HFFc6 (cell line): ENCODE measurements at regions not wholly inside any gene's neighbourhood (a gene's known extent, or its start where the extent isn't known, plus 50 kb on each side); places are given as distances from the start of the nearest gene placed in this dataset.
A peak's percentile ranks its signal among the peaks of the same experiment; 100 is the strongest.

Experiments
- DNase-seq: peaks from one replicate; pipeline ENCODE4 v3.0.0-alpha.2; 2018
- H3K27ac Mint-ChIP-seq: 2 replicates; pipeline ENCODE4 v1.8.0; 2020; ENCODE audit warnings: mild to moderate bottlenecking, mixed read lengths
- H3K27me3 Mint-ChIP-seq: 2 replicates; pipeline ENCODE4 v1.8.0; 2021; ENCODE audit warnings: mild to moderate bottlenecking, moderate library complexity, mixed read lengths; ENCODE audit not compliant: insufficient read depth
- H3K36me3 Mint-ChIP-seq: 2 replicates; pipeline ENCODE4 v1.8.0; 2021; ENCODE audit warnings: low read depth, mixed read lengths
- H3K4me1 Mint-ChIP-seq: 2 replicates; pipeline ENCODE4 v1.8.0; 2020; ENCODE audit warnings: low read depth, mixed read lengths
- H3K4me3 Mint-ChIP-seq: 2 replicates; pipeline ENCODE4 v1.8.0; 2020; ENCODE audit warnings: mild to moderate bottlenecking, moderate library complexity, mixed read lengths
- H3K9me3 Mint-ChIP-seq: 2 replicates; pipeline ENCODE4 v1.8.0; 2020; ENCODE audit warnings: mild to moderate bottlenecking, mixed read lengths
- TF ChIP-seq, protein P1 (sequence below): fragments of 200-600 bp; sonication (generic); IDR thresholded peaks from 2 replicates; pipeline ENCODE4 v1.5.0; 2021; ENCODE audit warnings: antibody characterized with exemption, mild to moderate bottlenecking

- Mint-ChIP-seq H3K36me3 (no peaks in the 10 kb centered on the region), H3K4me3 (no peak overlapping the region), H3K9me3 (no peaks in the 10 kb centered on the region), H3K27ac (no peak overlapping the region), H3K27me3 (peaks cover 4% of the 10 kb centered on the region; the same call in 1 of the 2 replicates), H3K4me1 (peaks cover 48% of the 10 kb centered on the region)
- TF ChIP-seq, protein P1, sequence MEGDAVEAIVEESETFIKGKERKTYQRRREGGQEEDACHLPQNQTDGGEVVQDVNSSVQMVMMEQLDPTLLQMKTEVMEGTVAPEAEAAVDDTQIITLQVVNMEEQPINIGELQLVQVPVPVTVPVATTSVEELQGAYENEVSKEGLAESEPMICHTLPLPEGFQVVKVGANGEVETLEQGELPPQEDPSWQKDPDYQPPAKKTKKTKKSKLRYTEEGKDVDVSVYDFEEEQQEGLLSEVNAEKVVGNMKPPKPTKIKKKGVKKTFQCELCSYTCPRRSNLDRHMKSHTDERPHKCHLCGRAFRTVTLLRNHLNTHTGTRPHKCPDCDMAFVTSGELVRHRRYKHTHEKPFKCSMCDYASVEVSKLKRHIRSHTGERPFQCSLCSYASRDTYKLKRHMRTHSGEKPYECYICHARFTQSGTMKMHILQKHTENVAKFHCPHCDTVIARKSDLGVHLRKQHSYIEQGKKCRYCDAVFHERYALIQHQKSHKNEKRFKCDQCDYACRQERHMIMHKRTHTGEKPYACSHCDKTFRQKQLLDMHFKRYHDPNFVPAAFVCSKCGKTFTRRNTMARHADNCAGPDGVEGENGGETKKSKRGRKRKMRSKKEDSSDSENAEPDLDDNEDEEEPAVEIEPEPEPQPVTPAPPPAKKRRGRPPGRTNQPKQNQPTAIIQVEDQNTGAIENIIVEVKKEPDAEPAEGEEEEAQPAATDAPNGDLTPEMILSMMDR, result no peak
- no peak for DNase-seq
Measured at GRCh38 chr1:84749427-84749826, 59.2 kb upstream of the SSX2IP start.

- Mint-ChIP-seq H3K4me1 (peaks cover 49% of the 10 kb centered on the region), H3K27ac (no peak overlapping the region), H3K36me3 (peaks cover 5% of the 10 kb centered on the region; the same call in 1 of the 2 replicates), H3K27me3 (peaks cover 4% of the 10 kb centered on the region; the same call in 1 of the 2 replicates), H3K9me3 (no peaks in the 10 kb centered on the region), H3K4me3 (no peak overlapping the region)
- no peak for DNase-seq
- TF ChIP-seq, protein P1, result no peak
Measured at GRCh38 chr1:84748364-84748763, 58.1 kb upstream of the SSX2IP start.

- peaks cover 59% of the 10 kb centered on the region for H3K4me1 Mint-ChIP-seq
- DNase-seq, result no peak
- peaks cover 17% of the 10 kb centered on the region for H3K9me3 Mint-ChIP-seq
- peaks cover 24% of the 10 kb centered on the region for H3K36me3 Mint-ChIP-seq
- H3K4me3 Mint-ChIP-seq, result no peak overlapping the region
- no peak overlapping the region for H3K27ac Mint-ChIP-seq
- H3K27me3 Mint-ChIP-seq, result no peaks in the 10 kb centered on the region
- TF ChIP-seq, protein P1, result no peak
Measured at GRCh38 chr1:84745857-84746256, 55.6 kb upstream of the SSX2IP start.

DNA sequence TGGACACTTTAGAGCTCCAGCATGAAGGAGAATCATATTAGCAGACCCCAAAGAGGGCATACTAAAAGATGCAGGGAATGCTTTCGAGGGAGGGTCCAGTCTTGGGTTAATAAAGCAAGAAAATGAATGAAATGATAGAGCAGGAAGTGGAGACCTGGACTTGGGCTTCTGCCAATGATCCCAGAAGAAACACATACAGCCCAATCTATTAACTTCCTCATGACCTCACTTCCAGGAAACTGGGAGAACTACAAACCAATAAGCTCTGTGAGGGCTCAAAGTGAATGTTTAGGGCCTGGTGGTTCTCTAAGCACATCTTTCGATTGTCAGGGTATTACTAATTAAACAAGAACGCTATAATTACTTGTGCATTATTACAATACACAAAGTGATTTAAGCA lies 53.6 kb upstream of the SSX2IP start:
- TF ChIP-seq, protein P1, result no peak
- H3K4me1 Mint-ChIP-seq, result peaks cover 39% of the 10 kb centered on the region
- no peak overlapping the region for H3K4me3 Mint-ChIP-seq
- DNase-seq, result no peak
- H3K27me3 Mint-ChIP-seq, result no peaks in the 10 kb centered on the region
- no peak overlapping the region for H3K27ac Mint-ChIP-seq
- H3K36me3 Mint-ChIP-seq, result peaks cover 24% of the 10 kb centered on the region
- peaks cover 17% of the 10 kb centered on the region for H3K9me3 Mint-ChIP-seq

GRCh38 chr1:84742653-84743052 lies 52.4 kb upstream of the SSX2IP start:
- Mint-ChIP-seq H3K27ac (peak overlapping the region; percentile 66), H3K9me3 (peaks cover 17% of the 10 kb centered on the region), H3K36me3 (peaks cover 24% of the 10 kb centered on the region), H3K4me1 (peaks cover 33% of the 10 kb centered on the region), H3K27me3 (no peaks in the 10 kb centered on the region), H3K4me3 (no peak overlapping the region)
- peak; percentile 72 for DNase-seq
- TF ChIP-seq, protein P1, result no peak
